ENCODE measurements at regions not wholly inside any gene's neighbourhood (a gene's known extent, or its start where the extent isn't known, plus 50 kb on each side); places are given as distances from the start of the nearest gene placed in this dataset.
"Not testable (repeated sequence)": the region's sequence is repeated elsewhere in the genome, so short reads cannot be mapped to it uniquely, and the experiment has no call there.

DNA sequence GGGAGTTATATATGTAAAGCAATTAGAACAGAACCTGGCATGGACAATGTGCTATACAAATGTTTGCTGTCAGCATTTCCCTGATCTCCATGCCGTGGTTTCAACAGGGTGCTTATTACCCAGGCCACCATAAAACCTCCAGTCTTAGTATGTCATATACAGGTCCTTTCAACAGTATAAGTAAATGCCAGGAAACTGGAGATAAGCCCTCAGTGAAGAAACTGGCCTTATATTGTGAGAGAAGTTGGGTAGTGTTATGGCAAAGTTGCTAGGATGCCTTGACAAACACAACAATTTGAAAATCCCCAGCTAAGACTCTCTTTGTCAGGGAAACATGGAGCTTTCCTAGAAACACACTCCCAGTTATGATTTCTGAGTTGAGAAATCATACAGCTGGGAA lies 850.2 kb upstream of the ADAMTS5 start:
- DNase-seq (ENCODE audit: low spot score), result no peak

DNA sequence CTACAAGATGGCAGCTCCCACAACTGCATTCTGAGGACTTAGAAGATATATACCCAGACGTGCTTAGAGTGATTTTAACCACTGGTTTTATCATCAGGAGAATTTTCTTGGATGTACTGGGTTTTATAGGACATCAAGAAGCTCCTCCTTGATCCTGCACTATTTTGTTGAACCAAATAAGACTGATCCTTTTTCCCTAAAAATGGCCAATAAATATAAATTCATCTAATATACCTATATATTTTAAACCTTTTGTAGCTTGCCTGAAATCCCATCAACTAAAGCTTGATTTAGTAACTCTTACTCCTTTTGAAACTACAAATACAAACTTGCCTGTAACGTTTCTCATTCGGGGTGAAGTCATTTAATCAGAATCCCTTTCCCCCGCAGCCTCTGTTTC lies 849.4 kb upstream of the ADAMTS5 start:
- DNase-seq (ENCODE audit: low spot score), result no peak

- DNase-seq (ENCODE audit: low spot score), result no peak
Measured at GRCh38 chr21:27814226-27814625, 847.3 kb upstream of the ADAMTS5 start.

DNA sequence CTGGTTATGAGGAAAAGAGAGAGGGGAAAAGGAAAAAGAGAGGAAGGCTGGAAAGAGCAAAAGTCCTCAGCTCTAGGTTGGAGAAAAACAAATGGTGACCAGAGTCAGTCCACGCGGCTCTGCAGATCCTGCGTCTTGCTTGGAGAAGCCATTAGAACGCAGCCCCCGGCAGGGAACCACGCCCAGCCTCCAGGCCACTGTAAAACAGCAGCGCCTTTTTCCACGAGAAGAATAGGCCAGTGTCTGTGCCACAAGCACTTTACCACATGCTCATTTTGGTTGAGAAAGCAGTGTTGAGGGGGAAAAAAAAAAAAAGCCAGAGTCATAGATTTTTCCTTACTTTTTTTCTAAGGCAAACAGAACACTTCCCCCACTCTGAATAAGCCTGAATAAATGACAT lies 846.9 kb upstream of the ADAMTS5 start:
- DNase-seq (ENCODE audit: low spot score), result no peak

- no peak for DNase-seq (ENCODE audit: low spot score)
Measured at GRCh38 chr21:27813344-27813743, 846.5 kb upstream of the ADAMTS5 start.

DNA sequence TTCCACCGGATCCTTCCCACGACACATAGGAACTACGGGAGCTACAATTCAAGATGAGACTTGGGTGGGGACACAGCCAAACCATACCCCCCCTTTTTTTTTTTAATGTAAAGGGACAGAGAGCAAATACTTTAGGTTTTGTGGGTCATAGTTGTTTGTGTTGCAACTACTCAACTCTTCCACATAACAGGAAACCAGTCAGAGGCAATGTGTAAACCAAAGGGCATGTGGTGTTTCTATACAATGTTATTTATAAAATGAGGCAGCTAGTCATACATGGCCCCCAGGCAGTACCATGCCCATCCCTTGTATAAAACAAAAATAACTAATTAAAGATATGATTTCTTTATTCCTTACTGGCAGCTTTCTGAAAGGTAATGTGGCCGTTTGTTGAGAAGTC lies 845.4 kb upstream of the ADAMTS5 start:
- DNase-seq (ENCODE audit: low spot score), result no peak

DNA sequence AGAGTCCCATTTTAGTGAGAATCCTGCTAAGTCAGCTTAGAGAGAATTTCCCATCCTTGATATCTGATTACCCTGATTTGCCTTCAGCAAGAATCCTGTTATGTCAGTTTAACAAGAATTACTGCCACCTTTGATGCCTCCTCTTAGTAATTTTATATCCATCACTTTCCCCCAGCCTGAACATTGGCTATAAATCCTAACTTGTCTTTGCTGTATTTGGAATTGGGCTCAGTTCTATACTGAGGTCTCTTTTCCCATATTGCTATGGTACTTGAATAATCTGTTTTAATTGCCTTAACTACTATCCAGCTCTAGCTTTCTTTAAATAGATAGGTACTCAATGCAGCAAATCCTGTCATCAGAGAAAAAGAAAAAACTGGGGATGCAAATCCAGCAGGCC lies 842.0 kb upstream of the ADAMTS5 start:
- DNase-seq (ENCODE audit: low spot score), result no peak

GRCh38 chr21:27807596-27807995 lies 840.7 kb upstream of the ADAMTS5 start:
- no peak for DNase-seq (ENCODE audit: low spot score)

DNA sequence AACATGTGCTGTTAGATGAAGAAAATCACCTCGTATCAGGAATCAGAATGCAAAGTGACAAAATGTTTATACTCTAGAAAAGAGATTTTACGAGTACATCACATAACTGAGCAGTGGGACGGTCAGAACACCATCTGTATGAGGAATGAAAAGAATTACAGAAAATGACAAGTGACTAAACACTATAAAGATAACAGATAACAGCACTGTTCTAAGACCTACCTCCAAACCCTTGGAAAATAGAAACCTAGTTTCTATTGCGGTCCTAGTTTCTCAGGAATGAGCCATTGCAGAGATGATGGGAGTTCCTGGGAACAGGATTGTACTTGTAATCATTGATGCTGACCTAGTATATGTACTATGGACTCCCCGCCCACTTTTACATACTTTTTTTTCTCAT lies 839.4 kb upstream of the ADAMTS5 start:
- no peak for DNase-seq (ENCODE audit: low spot score)

DNA sequence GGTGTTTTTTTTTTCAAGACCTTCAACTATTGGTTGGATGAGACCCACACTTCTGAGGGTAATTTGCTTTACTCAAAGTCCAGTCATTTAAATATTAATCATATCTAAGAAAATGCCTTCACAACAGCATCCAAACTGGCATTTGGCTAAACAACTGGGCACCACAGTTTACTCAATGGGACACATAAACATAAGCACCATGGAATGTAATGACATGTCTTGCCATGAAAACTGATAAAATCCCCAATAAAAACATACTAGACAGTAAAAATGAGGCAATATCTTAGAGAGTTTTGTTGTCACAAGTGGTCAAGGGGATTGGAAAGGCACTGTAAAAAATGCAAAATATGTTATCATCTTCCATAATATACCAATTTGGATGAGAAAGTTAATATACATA lies 838.8 kb upstream of the ADAMTS5 start:
- no peak for DNase-seq (ENCODE audit: low spot score)

DNA sequence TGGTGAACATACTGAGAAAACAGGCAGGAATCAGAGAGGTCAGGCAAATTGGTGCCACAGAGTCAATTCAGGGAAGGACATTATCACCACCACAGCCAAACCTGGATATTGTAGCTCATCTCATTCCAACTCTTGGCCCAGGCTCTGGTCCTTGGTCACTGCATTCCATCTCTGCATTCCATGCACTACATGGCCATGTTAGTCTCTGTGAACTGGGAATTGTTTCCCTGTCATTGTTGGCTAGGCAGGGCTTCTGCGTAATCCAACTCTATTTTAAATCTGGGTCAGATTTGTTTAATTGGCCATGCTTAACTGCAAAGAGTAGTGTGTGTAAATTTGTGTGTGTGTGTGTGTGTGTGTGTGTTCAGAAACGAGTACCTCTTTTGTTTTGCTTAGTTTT lies 837.6 kb upstream of the ADAMTS5 start:
- DNase-seq (ENCODE audit: low spot score), result no peak

DNA sequence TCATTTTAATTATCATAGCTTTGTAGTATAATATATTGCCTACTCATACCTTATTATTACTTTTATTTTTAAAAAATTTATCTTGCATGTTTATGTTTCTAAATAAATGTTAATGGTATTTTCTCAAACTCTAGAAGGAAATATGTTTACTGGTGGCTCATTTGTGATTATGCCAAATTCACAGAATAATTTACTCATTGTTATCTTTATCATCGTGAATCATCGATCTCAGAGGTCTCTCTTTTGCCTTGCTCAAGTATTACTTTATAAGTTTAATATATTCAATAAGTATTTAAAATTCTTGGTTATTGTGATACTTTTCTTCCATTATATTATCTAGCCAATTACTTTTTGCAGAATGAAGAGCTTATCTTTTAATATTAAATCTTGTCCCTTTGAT lies 836.7 kb upstream of the ADAMTS5 start:
- DNase-seq (ENCODE audit: low spot score), result no peak

- DNase-seq (ENCODE audit: low spot score), result peak; percentile 6
Measured at GRCh38 chr21:27802816-27803475, 836.1 kb upstream of the ADAMTS5 start.

DNA sequence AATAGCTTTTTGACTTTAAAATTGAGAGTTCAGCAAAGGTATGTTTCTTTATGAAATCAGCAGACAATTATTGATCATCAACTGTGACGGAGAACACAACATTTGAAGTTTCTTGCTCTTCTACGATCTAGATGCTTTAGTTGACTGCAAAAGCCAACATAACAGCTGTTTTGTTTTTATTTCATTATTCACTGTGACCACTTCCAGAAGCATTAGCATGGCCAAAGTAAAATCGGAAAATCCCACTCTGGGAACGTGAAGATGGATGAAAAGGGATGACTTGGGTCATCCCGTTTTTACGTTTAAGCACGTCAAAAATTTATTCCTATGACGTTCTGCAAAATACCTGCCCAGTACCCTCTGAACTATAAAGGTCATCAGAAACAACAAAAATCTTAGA lies 833.0 kb upstream of the ADAMTS5 start:
- DNase-seq (ENCODE audit: low spot score), result no peak

GRCh38 chr21:27796106-27796505 lies 829.2 kb upstream of the ADAMTS5 start:
- DNase-seq (ENCODE audit: low spot score), result no peak

DNA sequence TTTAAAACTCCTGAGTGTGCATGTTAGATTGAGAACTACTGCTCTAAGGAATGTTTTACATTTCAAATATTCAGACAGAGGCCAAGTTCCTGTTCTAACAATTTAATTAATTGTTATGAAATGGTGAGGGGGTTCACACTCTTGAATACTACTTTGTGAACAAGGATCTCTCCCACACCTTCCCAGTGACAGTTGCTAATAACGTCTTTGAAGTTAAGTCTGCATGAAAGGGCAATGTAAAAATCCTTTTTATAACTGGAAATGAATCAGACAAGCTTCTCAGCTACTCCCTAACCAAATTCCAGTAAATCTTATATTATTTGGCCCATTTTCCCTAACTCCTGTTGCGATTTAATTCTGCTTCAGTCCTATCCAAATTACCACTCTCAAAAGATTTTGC lies 828.5 kb upstream of the ADAMTS5 start:
- DNase-seq (ENCODE audit: low spot score), result no peak

DNA sequence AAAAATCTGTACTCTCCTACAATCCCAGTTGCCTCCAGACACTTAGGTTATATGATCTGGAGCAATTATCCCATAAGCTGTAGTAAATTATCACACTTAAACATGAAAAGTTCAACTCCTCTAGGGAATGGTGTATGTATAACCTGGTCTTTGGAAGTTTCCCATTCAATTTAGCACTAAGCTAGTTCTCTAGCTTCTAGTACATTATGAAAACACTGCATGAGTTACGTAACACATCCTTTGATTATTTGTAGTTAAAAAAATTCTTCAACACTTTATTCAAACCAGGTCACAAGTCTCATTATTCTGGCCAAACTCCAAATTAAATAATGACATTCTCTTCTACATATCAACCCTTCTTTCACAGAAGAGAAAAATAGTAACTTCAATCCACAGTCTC lies 827.0 kb upstream of the ADAMTS5 start:
- DNase-seq (ENCODE audit: low spot score), result no peak

GRCh38 chr21:27787046-27787445 lies 820.2 kb upstream of the ADAMTS5 start:
- no peak for DNase-seq (ENCODE audit: low spot score)

DNA sequence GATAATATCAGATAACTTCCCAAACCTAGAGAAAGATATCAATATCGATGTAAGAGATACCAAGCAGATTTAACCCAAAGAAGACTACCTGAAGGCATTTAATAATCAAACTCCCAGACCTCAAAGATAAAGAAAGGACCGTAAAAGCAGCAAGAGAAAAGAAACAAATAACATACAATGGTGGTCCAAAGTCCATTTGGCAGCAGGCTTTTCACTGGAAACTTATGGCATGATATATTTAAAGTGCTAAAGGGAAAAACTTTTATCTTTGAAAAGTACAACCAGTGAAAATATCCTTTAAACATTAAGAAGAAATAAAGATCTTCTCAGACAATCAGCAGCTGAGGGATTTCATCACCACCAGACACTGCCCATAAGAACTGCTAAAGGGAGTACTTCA lies 812.7 kb upstream of the ADAMTS5 start:
- DNase-seq (ENCODE audit: low spot score), result no peak

DNA sequence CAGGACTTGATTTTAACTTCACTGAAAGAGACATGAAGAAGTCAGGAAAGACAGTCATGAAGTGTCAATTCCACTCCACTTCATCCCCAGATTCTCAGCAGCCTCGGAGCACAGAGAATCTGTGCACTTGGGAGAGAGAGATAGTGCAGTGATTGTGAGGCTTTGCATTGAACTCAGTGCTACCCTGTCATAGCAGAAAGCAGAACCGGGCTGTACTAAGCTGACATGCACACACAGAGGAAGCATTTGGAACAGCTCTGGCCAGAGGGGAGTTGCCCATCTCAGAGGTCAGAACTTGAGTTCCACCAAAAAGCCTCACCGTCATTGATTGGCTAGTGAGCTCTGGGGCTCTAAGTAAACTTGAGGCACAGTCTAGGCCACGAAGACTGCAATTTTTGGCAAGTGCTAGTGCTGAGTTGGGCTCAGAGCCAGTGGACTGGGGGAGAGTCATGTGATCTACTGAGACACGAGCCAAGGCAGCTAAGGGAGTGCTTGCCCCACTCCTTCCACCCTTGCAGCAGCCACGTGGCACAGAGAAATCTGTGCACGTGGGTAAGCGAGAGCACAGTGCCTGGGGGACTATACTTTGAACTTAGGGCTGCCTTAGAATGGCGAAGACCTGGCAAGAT lies 810.2 kb upstream of the ADAMTS5 start:
- DNase-seq (ENCODE audit: low spot score), result no peak

DNA sequence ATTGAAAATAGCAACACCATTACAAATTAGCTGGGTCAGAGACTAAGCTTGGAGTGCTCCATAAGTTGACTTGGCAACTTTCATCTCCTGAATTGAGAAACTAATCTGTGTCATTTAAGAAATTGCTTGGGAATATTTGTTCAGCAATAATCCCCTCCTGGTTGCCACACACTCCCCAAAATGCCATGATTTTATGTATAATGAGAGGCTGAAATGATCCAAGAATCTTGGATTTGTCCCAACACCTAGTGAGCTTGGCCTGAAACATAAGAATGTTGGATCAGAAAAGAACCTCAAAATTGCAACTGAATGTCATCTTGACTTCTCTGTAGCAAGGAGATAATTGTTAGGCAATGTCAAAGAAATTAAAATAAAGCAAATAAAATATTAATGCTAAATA lies 805.9 kb upstream of the ADAMTS5 start:
- DNase-seq (ENCODE audit: low spot score), result no peak

DNA sequence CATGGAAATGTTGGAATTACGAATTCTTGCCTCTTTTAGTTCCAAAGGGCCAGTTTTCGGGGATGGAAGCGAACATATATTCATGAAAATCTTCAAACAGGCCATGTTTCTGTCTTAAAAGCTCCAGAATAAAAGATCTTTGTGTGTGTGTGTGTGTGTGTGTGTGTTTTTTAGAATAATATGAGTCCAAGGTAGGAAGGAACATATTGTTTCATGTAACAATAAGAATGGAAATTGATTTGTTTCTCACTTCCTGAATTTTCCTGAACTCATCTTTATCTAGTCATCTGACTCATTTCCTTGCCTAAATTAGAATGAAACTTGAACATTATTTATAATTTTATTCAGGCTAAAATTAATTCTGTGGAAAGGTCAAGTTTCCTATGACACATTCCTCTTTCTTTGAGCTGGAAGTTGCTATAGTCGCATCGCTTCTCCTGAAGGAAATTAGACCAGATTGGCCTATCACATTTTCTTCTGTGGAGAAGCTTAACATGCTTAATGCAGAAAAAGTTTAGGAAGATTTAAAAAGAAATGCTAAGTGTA lies 805.1 kb upstream of the ADAMTS5 start:
- DNase-seq (ENCODE audit: low spot score), result no peak

DNA sequence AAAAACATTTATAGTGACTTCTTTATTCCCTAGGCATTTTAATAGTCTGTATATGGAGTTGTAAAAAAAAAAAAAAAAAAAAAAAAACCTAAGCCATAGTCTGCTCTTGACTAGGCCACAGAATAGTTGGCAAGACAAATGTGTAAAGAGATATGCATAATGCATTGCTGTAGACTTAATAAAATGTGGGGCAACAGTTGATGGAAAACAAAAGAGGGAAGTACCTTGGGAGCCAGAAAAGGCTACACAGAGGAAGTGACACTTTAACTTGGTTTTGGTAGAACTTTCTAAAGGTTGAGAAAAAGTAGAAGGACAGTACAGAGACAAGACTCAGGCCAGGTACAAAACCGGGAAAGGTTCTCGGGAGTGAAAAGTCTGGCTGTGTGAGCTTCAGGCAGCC lies 802.9 kb upstream of the ADAMTS5 start:
- DNase-seq (ENCODE audit: low spot score), result no peak

DNA sequence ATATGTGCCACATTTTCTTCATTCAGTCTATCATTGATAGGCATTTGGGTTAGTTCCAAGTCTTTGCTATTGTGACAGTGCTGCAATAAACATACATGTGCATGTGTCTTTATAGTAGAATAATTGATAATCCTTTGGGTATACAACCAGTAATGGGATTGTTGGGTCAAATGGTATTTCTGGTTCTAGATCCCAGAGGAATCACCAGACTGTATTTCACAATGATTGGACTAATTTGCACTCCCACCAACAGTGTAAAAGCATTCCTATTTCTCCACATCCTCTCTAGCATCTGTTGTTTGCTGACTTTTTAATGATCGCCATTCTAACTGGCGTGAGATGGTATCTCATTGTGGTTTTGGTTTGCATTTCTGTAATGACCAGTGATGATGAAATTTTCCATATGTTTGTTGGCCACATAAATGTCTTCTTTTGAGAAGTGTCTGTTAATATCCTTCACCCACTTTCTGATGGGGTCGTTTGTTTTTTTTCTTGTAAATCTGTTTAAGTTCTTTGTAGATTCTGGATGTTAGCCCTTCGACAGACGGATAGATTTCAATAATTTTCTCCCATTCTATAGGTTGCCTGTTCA lies 801.3 kb upstream of the ADAMTS5 start:
- DNase-seq (ENCODE audit: low spot score), result not testable (repeated sequence)
